Epithelial cell of prostate (primary cell): ENCODE measurements at regions not wholly inside any gene's neighbourhood (a gene's known extent, or its start where the extent isn't known, plus 50 kb on each side); places are given as distances from the start of the nearest gene placed in this dataset.
"Not testable (repeated sequence)": the region's sequence is repeated elsewhere in the genome, so short reads cannot be mapped to it uniquely, and the experiment has no call there.

Experiments used
- DNase-seq: peaks from one replicate; pipeline ENCODE4 v3.0.0-alpha.2; 2011; ENCODE audit warnings: low read depth, low spot score
- H3K27ac ChIP-seq: fragments of 450-650 bp; 2 replicates; pipeline ENCODE4 v1.5.1; 2017; ENCODE audit warnings: mild to moderate bottlenecking

GRCh38 chr3:178304758-178305467, 231.3 kb upstream of the KCNMB2 start:
- no peak for DNase-seq
- H3K27ac ChIP-seq, result no peak overlapping the region

DNA sequence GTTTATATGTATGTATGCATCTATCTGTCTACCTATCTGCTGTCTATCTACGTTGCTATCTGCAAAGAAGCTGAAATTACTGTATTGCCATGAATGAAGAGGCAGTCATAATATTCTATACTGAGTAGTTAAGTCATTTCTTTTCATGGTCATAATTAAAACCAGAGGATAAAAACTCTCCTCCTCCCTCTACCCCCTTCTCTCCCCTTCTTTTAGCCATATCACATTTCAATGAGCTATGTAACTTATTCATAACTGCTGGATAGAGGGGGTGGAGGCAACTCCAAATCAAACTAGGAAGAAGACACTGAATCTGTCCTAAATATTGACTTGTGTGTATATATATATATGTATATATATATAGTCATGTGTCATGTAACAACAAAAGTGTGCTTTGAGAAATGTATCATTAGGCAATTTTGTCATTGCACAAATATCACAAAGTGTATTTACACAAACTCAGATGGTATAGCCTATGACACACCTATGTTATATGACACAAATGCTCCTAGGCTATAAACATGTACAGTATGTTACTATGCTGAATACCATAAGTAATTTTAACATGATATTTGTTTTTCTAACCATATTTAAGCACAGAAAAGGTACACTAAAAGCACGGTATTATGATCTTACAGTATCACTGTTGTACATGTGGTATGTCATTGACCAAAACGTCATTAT, 229.7 kb upstream of the KCNMB2 start:
- DNase-seq, result no peak
- H3K27ac ChIP-seq, result no peak overlapping the region

- DNase-seq, result no peak
- H3K27ac ChIP-seq, result no peak overlapping the region
These were observed 227.5 kb upstream of the KCNMB2 start for GRCh38 chr3:178308771-178309170.

- no peak overlapping the region for H3K27ac ChIP-seq
- DNase-seq, result no peak
These were observed 225.3 kb upstream of the KCNMB2 start for GRCh38 chr3:178310949-178311348.

GRCh38 chr3:178313716-178314115, 222.5 kb upstream of the KCNMB2 start:
- DNase-seq, result no peak
- H3K27ac ChIP-seq, result no peak overlapping the region

DNA sequence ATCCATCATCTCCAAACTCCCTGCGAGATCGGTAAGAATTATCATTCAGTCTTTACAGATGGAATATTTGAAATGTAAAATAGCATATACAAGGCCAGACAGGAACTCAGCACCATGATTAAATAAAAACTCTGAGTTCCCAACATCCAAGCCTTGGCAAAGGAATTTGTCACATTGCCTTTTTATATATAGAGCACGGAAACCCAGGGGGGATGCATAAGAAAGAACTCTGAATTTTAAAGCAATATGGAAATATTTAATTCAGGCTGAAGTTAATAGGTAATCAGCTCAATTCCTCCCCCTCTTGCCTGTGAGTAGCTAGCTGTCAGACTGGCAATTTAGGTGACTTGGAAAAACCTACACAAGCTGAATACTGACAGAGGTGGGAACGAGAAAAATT, 217.9 kb upstream of the KCNMB2 start:
- H3K27ac ChIP-seq, result no peak overlapping the region
- no peak for DNase-seq

GRCh38 chr3:178318941-178319816, 217.1 kb upstream of the KCNMB2 start:
- DNase-seq, result no peak

DNA sequence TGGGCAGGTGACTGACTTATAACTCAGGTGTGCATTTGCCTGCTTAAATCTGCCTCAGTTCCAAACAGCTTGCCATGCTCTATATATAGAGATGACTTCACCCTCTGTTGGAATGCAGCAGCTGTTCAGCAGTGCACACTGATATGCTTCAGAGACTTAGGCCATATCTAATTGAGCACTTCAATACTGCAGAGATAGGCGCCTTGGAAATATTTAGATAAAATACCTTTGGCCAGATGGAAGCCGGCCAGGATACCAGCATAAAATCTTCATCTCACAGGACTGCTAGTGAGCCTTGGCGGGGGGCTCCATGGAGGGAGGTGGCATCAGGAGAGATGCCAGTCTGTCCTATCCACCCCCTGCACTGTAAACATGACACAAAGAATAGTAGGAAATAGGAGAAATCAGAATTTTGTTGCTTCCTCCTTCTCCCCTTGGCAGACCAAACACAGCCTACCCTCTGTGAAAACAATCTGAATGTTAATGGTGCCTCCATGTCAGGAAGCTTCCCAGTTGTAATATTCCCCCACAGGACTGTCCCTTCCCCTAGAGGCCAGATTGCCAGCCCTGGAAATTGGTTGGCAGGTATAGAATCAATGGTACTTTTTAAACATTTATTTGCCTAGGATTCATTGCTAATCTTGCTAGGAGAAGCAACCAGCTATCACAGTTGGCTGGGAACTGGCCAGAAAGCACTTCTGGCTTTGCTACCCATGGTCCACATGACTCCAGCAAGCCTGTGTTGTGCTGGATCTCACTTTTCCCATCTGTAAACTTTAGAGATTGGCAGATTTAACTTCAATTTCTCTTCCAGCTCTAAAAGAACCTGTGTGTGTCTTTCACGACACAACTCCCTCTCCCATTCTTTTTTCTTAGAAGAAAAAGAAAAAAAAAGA, 215.5 kb upstream of the KCNMB2 start:
- H3K27ac ChIP-seq, result no peak overlapping the region
- DNase-seq, result no peak

More at GRCh38 chr3:178318941-178319816, 217.1 kb upstream of the KCNMB2 start:
- no peak overlapping the region for H3K27ac ChIP-seq

- H3K27ac ChIP-seq, result no peak overlapping the region
- no peak for DNase-seq
These were observed 211.9 kb upstream of the KCNMB2 start for GRCh38 chr3:178324356-178324755.

DNA sequence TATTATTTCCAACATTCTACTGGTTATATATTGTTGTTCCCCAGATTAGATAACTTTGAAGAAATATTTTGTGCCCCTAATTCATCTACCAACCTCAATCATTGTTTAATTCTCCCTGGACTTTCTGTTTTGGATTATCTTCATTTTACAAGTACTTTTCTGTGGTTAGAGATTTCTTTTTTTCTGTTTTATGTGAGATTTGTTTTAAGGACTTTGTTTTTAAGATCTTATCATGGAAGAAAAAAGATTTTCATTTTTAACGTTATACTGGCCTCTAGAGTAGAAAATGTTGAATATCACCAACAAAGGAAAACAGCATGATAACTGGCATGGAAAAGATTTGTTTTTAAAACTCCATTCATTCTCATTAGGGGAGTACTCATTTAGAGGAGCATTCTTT, 210.9 kb upstream of the KCNMB2 start:
- no peak for DNase-seq
- no peak overlapping the region for H3K27ac ChIP-seq

DNA sequence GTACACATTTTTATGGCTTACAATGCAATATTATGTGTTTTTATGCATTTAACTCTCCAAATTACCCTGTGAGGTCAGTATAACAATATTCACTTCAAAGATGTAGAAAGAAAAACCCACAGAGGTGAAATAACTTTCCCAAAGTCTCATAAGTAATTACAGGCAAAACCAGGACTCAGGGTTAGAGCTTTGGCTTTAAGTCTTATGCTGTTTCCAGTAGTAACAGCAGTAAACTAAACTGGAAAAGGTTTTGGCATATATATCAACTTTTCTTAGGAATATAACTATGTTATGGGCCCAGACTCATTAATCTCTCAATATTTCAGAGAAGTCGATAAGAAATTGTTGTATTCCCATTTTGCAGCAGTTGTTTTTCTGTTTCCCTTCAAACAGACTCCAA, 206.3 kb upstream of the KCNMB2 start:
- no peak overlapping the region for H3K27ac ChIP-seq
- DNase-seq, result no peak

DNA sequence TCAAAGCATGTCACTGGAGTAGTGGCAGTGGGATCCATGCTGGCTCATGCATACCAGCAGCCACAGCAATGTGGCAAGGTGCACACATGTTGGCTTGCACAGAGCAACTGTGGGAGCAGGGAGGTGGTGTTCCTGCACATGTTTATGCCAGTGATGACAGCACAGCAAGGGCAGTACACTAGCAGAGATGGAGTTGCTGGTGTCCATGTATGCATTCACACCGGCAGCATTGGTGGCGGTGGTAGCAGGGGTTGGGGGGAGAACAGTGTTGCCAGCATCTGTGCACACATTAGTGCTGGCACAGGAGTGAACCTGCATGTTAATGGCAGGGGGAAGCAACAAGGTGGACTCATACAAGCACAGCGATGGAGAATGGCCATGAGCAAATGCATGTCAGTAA, 202.0 kb upstream of the KCNMB2 start:
- no peak for DNase-seq
- no peak overlapping the region for H3K27ac ChIP-seq

DNA sequence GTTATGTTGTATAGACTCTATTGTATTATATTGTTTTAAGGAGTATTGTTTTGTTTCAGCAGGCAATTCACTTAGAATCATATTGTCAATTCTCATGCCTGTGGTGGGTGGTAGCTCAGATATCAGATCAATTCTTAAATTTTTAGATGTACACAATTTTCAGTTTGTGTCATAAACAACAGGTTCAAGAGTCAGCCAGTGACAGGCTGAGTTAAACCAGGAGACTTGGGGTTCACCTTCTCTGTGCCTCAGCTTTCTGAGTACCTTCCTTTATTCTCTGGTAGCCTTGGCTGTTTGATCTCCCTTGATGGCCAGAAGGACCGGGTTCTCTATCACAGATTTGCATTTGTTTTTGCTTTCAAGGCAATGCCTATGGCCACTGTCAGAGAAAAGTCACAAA, 199.9 kb upstream of the KCNMB2 start:
- DNase-seq, result no peak
- no peak overlapping the region for H3K27ac ChIP-seq

DNA sequence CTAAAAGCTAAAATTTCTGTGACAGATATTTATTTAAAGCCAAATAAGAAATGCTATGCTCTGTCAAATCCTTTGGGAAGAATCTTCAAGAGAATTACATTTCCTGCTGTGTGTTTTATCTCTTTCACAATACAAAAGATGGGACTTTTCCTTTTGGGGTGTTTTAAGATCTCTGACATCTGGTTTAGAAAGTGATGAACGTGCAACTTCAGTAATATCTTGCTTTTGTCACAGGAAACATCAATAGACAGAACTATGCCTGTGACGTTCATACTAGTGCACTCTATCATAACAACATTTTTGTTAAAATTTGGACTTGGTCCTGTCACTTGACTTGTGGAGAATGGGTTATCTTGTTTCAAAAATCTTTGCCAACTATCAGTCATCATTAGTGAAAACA, 195.7 kb upstream of the KCNMB2 start:
- DNase-seq, result no peak

DNA sequence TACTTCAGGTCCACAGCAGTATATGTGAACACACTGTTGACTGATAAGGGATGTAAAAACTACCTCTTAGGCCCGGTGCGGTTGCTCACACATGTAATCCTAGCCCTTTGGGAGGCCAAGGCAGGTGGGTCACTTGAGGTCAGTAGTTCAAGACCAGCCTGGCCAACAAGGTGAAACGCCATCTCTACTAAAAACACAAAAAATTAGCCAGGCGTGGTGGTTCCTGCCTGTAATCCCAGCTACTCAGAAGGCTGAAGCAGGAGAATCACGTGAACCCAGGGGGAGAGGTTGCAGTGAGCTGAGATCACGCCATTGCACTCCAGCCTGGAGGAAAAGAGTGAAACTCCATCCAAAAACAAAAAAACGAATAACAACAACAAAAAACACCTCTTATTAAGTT, 194.6 kb upstream of the KCNMB2 start:
- DNase-seq, result no peak
- no peak overlapping the region for H3K27ac ChIP-seq

More for the DNA sequence above, 195.7 kb upstream of the KCNMB2 start:
- H3K27ac ChIP-seq, result no peak overlapping the region

DNA sequence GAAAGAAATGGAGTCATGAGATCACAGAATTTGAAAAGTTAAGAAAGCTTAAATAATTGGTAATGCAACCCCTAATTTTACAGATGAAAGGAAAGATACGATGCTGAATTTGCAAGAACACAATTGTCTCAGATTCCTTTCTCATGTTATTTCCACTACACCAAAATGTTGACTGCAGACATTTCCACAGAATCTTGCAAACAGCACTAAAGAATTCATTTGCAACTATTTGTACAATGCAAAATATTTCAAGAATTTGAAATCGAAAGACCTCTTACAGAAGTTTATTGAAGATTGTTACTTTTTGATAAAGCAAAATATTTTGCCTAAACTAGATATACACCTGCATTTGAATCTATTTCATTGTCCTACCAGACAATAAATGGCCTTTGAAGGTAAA, 194.1 kb upstream of the KCNMB2 start:
- no peak overlapping the region for H3K27ac ChIP-seq
- DNase-seq, result no peak

- no peak overlapping the region for H3K27ac ChIP-seq
- no peak for DNase-seq
These were observed 192.7 kb upstream of the KCNMB2 start for GRCh38 chr3:178343433-178344038.

DNA sequence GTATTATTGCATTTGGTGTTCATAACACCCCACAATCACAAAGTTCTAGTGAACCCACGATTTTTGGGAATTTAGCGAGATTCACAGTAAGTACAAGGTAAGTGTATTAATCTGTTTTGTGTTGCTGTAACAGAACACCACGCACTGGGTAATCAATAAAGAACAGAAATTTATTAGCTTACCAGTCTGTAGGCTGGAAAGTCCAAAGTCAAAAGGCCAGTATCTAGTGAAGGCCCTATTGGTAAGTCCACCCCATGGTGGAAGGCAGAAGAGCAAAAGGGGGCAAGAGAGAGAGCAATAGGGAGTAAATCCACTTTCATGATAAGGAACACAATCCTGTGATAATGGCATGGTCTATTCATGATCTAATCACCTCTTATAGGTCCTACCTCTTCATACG, 190.3 kb upstream of the KCNMB2 start:
- no peak overlapping the region for H3K27ac ChIP-seq
- no peak for DNase-seq

DNA sequence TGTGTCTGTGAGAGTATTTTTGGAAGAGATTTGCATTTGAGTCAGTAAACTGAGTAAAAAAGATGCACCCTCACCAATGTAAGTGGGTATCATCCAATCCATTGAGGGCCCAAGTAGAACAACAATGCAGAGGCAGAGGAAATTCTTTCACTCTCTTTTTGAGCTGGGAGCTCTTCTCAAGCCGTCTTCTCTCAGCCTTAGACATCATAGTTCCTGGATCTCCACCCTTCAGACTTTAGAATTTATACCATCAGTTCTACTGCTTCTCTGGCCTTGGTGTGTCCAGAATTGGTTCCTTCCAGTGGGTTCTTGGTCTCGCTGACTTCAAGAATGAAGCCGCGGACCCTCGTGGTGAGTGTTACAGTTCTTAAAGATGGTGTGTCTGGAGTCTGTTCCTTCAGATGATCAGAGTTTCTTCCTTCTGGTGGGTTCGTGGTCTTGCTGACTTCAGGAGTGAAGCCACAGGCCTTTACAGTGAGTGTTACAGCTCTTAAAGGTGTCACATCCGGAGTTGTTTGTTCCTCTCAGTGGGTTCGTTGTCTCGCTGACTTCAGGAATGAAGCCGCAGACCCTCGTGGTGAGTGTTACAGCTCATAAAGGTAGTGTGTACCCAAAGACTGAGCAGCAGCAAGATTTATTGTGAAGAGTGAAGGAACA, 187.5 kb upstream of the KCNMB2 start:
- DNase-seq, H3K27ac ChIP-seq: not testable (repeated sequence)
